Hepatocyte (in vitro differentiated cells): ENCODE measurements at regions not wholly inside any gene's neighbourhood (a gene's known extent, or its start where the extent isn't known, plus 50 kb on each side); places are given as distances from the start of the nearest gene placed in this dataset.

Experiments used
- DNase-seq: peaks from one replicate; pipeline ENCODE4 v3.0.0-alpha.2; 2016; ENCODE audit warnings: low spot score
- H2AFZ ChIP-seq: fragments of 200-600 bp; sonication (generic); 2 replicates; pipeline ENCODE4 v1.6.0; 2016; ENCODE audit warnings: antibody characterized with exemption, mild to moderate bottlenecking
- H3K27ac ChIP-seq: fragments of 200-600 bp; sonication (generic); 2 replicates; pipeline ENCODE4 v1.5.1; 2016; ENCODE audit warnings: mild to moderate bottlenecking
- H3K27me3 ChIP-seq: fragments of 200-600 bp; sonication (generic); 2 replicates; pipeline ENCODE4 v1.6.1; 2016
- H3K36me3 ChIP-seq: fragments of 200-600 bp; sonication (generic); replicated peaks from 2 replicates; pipeline ENCODE4 v1.5.1; 2016; ENCODE audit warnings: low read depth; ENCODE audit not compliant: insufficient read depth
- H3K4me1 ChIP-seq: fragments of 200-600 bp; sonication (generic); 2 replicates; pipeline ENCODE4 v1.5.1; 2016; ENCODE audit warnings: mild to moderate bottlenecking, moderate library complexity; ENCODE audit not compliant: insufficient read depth
- H3K4me2 ChIP-seq: fragments of 200-600 bp; sonication (generic); 2 replicates; pipeline ENCODE4 v1.6.0; 2016
- H3K4me3 ChIP-seq: fragments of 200-600 bp; sonication (generic); 2 replicates; pipeline ENCODE4 v1.5.1; 2016; ENCODE audit warnings: mild to moderate bottlenecking
- H3K79me2 ChIP-seq: fragments of 200-600 bp; sonication (generic); 2 replicates; pipeline ENCODE4 v1.6.0; 2017; ENCODE audit warnings: mild to moderate bottlenecking
- H3K9me2 ChIP-seq: fragments of 200-600 bp; sonication (generic); replicated peaks from 2 replicates; pipeline ENCODE4 v1.6.0; 2017; ENCODE audit warnings: mild to moderate bottlenecking; ENCODE audit not compliant: insufficient read depth
- H3K9me3 ChIP-seq: fragments of 200-600 bp; sonication (generic); 2 replicates; pipeline ENCODE4 v1.5.1; 2016; ENCODE audit warnings: low read depth, mild to moderate bottlenecking
- H4K20me1 ChIP-seq: fragments of 200-600 bp; sonication (generic); 2 replicates; pipeline ENCODE4 v1.6.0; 2016; ENCODE audit warnings: mild to moderate bottlenecking; ENCODE audit not compliant: insufficient read depth, poor library complexity, severe bottlenecking
- CTCF ChIP-seq: fragments of 200-600 bp; sonication (generic); IDR thresholded peaks from 2 replicates; pipeline ENCODE4 v1.5.1; 2016; ENCODE audit warnings: antibody characterized with exemption, mild to moderate bottlenecking; ENCODE audit not compliant: poor library complexity
- EZH2 ChIP-seq: fragments of 200-600 bp; sonication (generic); IDR thresholded peaks from 2 replicates; pipeline ENCODE4 v1.6.1; 2016; ENCODE audit warnings: antibody characterized with exemption, mild to moderate bottlenecking, borderline replicate concordance
- EZH2phosphoT487 ChIP-seq: fragments of 200-600 bp; sonication (generic); IDR thresholded peaks from one replicate; pipeline ENCODE4 v1.6.1; 2018; ENCODE audit warnings: antibody characterized with exemption, mild to moderate bottlenecking, low read depth, moderate library complexity; ENCODE audit not compliant: unreplicated experiment, severe bottlenecking
- WGBS: methylation state at CpG from one replicate; pipeline ENCODE4 v1.1.6; 2016; ENCODE audit warnings: low lambda C conversion rate; ENCODE audit errors: missing lambda C conversion rate; 5-methylcytosine and 5-hydroxymethylcytosine counted together

GRCh38 chr2:7913974-7914373 is 767.9 kb upstream of the ID2 start:
- Histone ChIP-seq H3K9me3 (no peaks in the 10 kb centered on the region), H3K4me2 (no peak overlapping the region), H3K79me2 (no peaks in the 10 kb centered on the region), H4K20me1 (no peaks in the 10 kb centered on the region), H3K4me3 (no peak overlapping the region), H2AFZ (no peak overlapping the region), H3K27ac (no peak overlapping the region), H3K4me1 (no peaks in the 10 kb centered on the region), H3K9me2 (no peaks in the 10 kb centered on the region), H3K36me3 (no peaks in the 10 kb centered on the region), H3K27me3 (no peaks in the 10 kb centered on the region)
- no peak for DNase-seq
- WGBS, result 65% methylated on average over 10 of the region's 10 CpGs
- no peak for TF ChIP-seq CTCF
- TF ChIP-seq EZH2, result no peak

- peak; percentile 13 for DNase-seq
- Histone ChIP-seq H3K9me3 (no peaks in the 10 kb centered on the region), H3K27ac (peak overlapping the region; percentile 5), H3K4me1 (no peaks in the 10 kb centered on the region), H4K20me1 (no peaks in the 10 kb centered on the region), H3K27me3 (no peaks in the 10 kb centered on the region), H3K79me2 (no peaks in the 10 kb centered on the region), H2AFZ (peak overlapping the region; percentile 37), H3K9me2 (no peaks in the 10 kb centered on the region), H3K36me3 (no peaks in the 10 kb centered on the region), H3K4me2 (peak overlapping the region; percentile 71), H3K4me3 (no peak overlapping the region)
- TF ChIP-seq CTCF (no peak), EZH2phosphoT487 (no peak), EZH2 (no peak)
- 72% methylated on average over 14 of the region's 14 CpGs for WGBS
These were observed 766.4 kb upstream of the ID2 start for GRCh38 chr2:7915302-7916091.

DNA sequence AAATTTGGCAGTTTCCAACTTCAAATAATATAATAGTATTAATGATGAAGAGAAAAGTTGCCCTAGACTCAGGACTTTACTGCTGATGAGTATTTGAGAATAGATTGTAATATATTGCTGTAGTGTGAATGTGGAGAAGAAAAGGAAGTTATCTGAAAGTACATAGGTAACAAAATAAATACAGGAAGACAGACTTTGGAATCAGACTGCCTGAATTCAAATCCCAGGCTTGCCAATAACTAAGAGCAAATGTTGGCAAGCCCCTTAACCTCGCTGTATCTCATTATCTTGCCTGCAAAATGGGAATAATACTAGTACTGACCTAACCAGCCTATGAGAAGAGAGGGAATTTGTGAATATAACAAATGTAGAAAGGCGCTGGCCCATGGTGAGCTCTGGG is 765.2 kb upstream of the ID2 start:
- Histone ChIP-seq H4K20me1 (no peaks in the 10 kb centered on the region), H2AFZ (no peak overlapping the region), H3K4me2 (no peak overlapping the region), H3K27ac (no peak overlapping the region), H3K27me3 (no peaks in the 10 kb centered on the region), H3K36me3 (no peaks in the 10 kb centered on the region), H3K9me2 (no peaks in the 10 kb centered on the region), H3K4me3 (no peak overlapping the region), H3K4me1 (no peaks in the 10 kb centered on the region), H3K9me3 (no peaks in the 10 kb centered on the region), H3K79me2 (no peaks in the 10 kb centered on the region)
- TF ChIP-seq EZH2phosphoT487 (no peak), EZH2 (no peak), CTCF (no peak)
- DNase-seq, result no peak
- 93% methylated on average over 2 of the region's 2 CpGs for WGBS
